ENCODE measurements at regions not wholly inside any gene's neighbourhood (a gene's known extent, or its start where the extent isn't known, plus 50 kb on each side); places are given as distances from the start of the nearest gene placed in this dataset.

DNA sequence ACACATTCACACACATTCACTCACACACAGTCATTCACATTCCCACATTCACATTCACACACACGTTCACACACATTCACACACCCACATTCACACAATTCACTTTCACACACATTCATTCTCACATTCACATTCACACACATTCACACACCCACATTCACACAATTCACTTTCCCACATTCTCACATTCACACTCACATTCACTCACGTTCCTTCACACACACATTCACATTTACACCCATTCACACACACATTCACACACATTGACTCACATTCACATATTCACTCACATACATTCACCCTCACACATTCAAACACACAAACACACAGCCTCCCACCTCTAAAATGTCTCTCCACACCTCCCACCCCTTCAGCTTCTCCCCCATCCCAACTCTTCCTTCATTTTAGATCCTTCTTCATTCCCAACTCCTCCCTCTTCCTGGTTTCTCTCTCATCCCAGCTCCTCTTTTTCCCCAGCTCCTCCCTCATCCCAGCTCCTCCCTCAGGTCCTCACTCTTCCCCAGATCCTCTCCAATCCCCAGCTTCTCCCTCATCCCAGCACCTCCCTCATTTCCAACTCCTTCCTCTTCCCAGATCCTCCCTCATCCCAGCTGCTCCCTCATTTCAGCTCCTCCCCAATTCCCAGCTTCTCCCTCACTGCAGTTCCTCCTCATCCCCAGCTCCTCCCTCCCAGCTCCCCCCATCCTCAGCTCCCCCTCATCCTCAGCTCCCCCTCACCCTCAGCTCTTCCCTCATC is 111.0 kb downstream of the FAM53A start:
- no peaks in the 10 kb centered on the region for H3K36me3 Mint-ChIP-seq (ENCODE audit: low read depth, unreplicated experiment)
- Histone ChIP-seq H2AFZ (ENCODE audit: low read depth, low read length) (no peak overlapping the region), H4K20me1 (ENCODE audit: insufficient read depth, low read length) (no peaks in the 10 kb centered on the region), H3K4me1 (ENCODE audit: insufficient read depth, low read length) (no peaks in the 10 kb centered on the region), H3K36me3 (ENCODE audit: insufficient read depth, low read length) (no peaks in the 10 kb centered on the region), H3K27ac (ENCODE audit: low read depth, low read length) (no peak overlapping the region), H3K27me3 (ENCODE audit: insufficient read depth, low read length) (peaks cover 5% of the 10 kb centered on the region), H3K79me2 (ENCODE audit: insufficient read depth, low read length) (no peaks in the 10 kb centered on the region), H3K9ac (ENCODE audit: low read length) (no peak overlapping the region), H3K9me3 (ENCODE audit: insufficient read depth, low read depth, low read length) (no peaks in the 10 kb centered on the region), H3K4me2 (ENCODE audit: low read length) (no peak overlapping the region), H3K4me3 (ENCODE audit: insufficient read depth, low read depth, low read length) (no peak overlapping the region)
- no peaks in the 10 kb centered on the region for H3K9me3 Mint-ChIP-seq (ENCODE audit: unreplicated experiment)
- peaks cover 37% of the 10 kb centered on the region for H3K27me3 Mint-ChIP-seq (ENCODE audit: low read depth, unreplicated experiment)
- H3K4me3 Mint-ChIP-seq (ENCODE audit: unreplicated experiment): no peak overlapping the region
- H3K4me1 Mint-ChIP-seq (ENCODE audit: low read depth, unreplicated experiment): no peaks in the 10 kb centered on the region
- no peak for DNase-seq (ENCODE audit: low read depth)
- no peak overlapping the region for H3K27ac Mint-ChIP-seq (ENCODE audit: unreplicated experiment)
- FAIRE-seq: no peak
- TF ChIP-seq, protein P1, sequence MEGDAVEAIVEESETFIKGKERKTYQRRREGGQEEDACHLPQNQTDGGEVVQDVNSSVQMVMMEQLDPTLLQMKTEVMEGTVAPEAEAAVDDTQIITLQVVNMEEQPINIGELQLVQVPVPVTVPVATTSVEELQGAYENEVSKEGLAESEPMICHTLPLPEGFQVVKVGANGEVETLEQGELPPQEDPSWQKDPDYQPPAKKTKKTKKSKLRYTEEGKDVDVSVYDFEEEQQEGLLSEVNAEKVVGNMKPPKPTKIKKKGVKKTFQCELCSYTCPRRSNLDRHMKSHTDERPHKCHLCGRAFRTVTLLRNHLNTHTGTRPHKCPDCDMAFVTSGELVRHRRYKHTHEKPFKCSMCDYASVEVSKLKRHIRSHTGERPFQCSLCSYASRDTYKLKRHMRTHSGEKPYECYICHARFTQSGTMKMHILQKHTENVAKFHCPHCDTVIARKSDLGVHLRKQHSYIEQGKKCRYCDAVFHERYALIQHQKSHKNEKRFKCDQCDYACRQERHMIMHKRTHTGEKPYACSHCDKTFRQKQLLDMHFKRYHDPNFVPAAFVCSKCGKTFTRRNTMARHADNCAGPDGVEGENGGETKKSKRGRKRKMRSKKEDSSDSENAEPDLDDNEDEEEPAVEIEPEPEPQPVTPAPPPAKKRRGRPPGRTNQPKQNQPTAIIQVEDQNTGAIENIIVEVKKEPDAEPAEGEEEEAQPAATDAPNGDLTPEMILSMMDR (IDR thresholded peaks at IDR 0.05; ENCODE audit: insufficient read depth, low read depth, low read length): no peak
- TF ChIP-seq EZH2 (IDR thresholded peaks at IDR 0.05; ENCODE audit: insufficient read depth, low read length): no peak

- Histone ChIP-seq H3K27me3 (ENCODE audit: insufficient read depth, low read length) (peaks cover 3% of the 10 kb centered on the region), H4K20me1 (ENCODE audit: insufficient read depth, low read length) (no peaks in the 10 kb centered on the region), H3K27ac (ENCODE audit: low read depth, low read length) (no peak overlapping the region), H3K4me1 (ENCODE audit: insufficient read depth, low read length) (no peaks in the 10 kb centered on the region), H3K36me3 (ENCODE audit: insufficient read depth, low read length) (no peaks in the 10 kb centered on the region), H3K4me2 (ENCODE audit: low read length) (no peak overlapping the region), H3K9ac (ENCODE audit: low read length) (no peak overlapping the region), H3K9me3 (ENCODE audit: insufficient read depth, low read depth, low read length) (no peaks in the 10 kb centered on the region), H3K4me3 (ENCODE audit: insufficient read depth, low read depth, low read length) (no peak overlapping the region), H3K79me2 (ENCODE audit: insufficient read depth, low read length) (no peaks in the 10 kb centered on the region), H2AFZ (ENCODE audit: low read depth, low read length) (no peak overlapping the region)
- Mint-ChIP-seq H3K4me3 (ENCODE audit: unreplicated experiment) (no peak overlapping the region), H3K36me3 (ENCODE audit: low read depth, unreplicated experiment) (no peaks in the 10 kb centered on the region), H3K27me3 (ENCODE audit: low read depth, unreplicated experiment) (peaks cover 37% of the 10 kb centered on the region), H3K4me1 (ENCODE audit: low read depth, unreplicated experiment) (no peaks in the 10 kb centered on the region), H3K9me3 (ENCODE audit: unreplicated experiment) (no peaks in the 10 kb centered on the region), H3K27ac (ENCODE audit: unreplicated experiment) (no peak overlapping the region)
- TF ChIP-seq, protein P1 (IDR thresholded peaks at IDR 0.05; ENCODE audit: insufficient read depth, low read depth, low read length): no peak
- no peak for TF ChIP-seq EZH2 (IDR thresholded peaks at IDR 0.05; ENCODE audit: insufficient read depth, low read length)
- FAIRE-seq (no peak), DNase-seq (ENCODE audit: low read depth) (no peak)
Observed at GRCh38 chr4:1572521-1572920, 111.6 kb downstream of the FAM53A start.

GRCh38 chr4:1572010-1572385 is 112.1 kb downstream of the FAM53A start:
- no peaks in the 10 kb centered on the region for H3K79me2 ChIP-seq (ENCODE audit: insufficient read depth, low read length)
- TF ChIP-seq, protein P1 (IDR thresholded peaks at IDR 0.05; ENCODE audit: insufficient read depth, low read depth, low read length): no peak
- TF ChIP-seq EZH2 (IDR thresholded peaks at IDR 0.05; ENCODE audit: insufficient read depth, low read length): no peak
- H4K20me1 ChIP-seq (ENCODE audit: insufficient read depth, low read length): no peaks in the 10 kb centered on the region
- H2AFZ ChIP-seq (ENCODE audit: low read depth, low read length): no peak overlapping the region
- FAIRE-seq (no peak), DNase-seq (ENCODE audit: low read depth) (no peak)
- peaks cover 3% of the 10 kb centered on the region for H3K27me3 ChIP-seq (ENCODE audit: insufficient read depth, low read length)
- no peaks in the 10 kb centered on the region for H3K9me3 ChIP-seq (ENCODE audit: insufficient read depth, low read depth, low read length)
- H3K4me3 ChIP-seq (ENCODE audit: insufficient read depth, low read depth, low read length): no peak overlapping the region
- no peaks in the 10 kb centered on the region for H3K36me3 ChIP-seq (ENCODE audit: insufficient read depth, low read length)
- Mint-ChIP-seq H3K27me3 (ENCODE audit: low read depth, unreplicated experiment) (peaks cover 36% of the 10 kb centered on the region), H3K9me3 (ENCODE audit: unreplicated experiment) (no peaks in the 10 kb centered on the region), H3K4me1 (ENCODE audit: low read depth, unreplicated experiment) (no peaks in the 10 kb centered on the region), H3K4me3 (ENCODE audit: unreplicated experiment) (no peak overlapping the region), H3K36me3 (ENCODE audit: low read depth, unreplicated experiment) (no peaks in the 10 kb centered on the region), H3K27ac (ENCODE audit: unreplicated experiment) (no peak overlapping the region)
- H3K4me1 ChIP-seq (ENCODE audit: insufficient read depth, low read length): no peaks in the 10 kb centered on the region
- H3K4me2 ChIP-seq (ENCODE audit: low read length): no peak overlapping the region
- H3K9ac ChIP-seq (ENCODE audit: low read length): no peak overlapping the region
- no peak overlapping the region for H3K27ac ChIP-seq (ENCODE audit: low read depth, low read length)

All from astrocyte (in vitro differentiated cells and primary cell).